ENCODE measurements at regions not wholly inside any gene's neighbourhood (a gene's known extent, or its start where the extent isn't known, plus 50 kb on each side); places are given as distances from the start of the nearest gene placed in this dataset.

DNA sequence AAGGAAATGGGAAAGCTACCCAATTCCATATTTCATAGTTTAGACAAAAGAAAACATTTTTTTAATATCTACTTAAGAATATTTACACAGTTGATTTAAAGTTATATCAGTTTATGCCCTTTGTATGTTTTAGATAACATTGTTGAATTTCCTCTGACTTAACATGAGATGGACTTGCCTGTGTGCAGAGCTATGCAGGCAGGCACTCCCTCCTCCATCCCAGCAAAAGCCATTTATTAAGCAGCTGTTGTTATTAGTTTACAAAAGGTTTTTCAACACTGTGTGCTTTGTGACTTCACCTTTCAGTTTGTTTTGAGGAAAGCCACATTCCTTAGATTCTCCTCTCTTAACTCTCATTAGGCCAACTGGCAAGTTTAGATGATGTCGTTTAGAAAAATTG is 337.5 kb upstream of the PDE3A start:
- TF ChIP-seq, protein P1, sequence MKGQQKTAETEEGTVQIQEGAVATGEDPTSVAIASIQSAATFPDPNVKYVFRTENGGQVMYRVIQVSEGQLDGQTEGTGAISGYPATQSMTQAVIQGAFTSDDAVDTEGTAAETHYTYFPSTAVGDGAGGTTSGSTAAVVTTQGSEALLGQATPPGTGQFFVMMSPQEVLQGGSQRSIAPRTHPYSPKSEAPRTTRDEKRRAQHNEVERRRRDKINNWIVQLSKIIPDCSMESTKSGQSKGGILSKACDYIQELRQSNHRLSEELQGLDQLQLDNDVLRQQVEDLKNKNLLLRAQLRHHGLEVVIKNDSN (IDR thresholded peaks at IDR 0.05), result no peak
- TF ChIP-seq, protein P2, sequence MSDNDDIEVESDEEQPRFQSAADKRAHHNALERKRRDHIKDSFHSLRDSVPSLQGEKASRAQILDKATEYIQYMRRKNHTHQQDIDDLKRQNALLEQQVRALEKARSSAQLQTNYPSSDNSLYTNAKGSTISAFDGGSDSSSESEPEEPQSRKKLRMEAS (IDR thresholded peaks at IDR 0.05), result no peak
- no peak for TF ChIP-seq NFIC (IDR thresholded peaks at IDR 0.05)
- TF ChIP-seq EGR1 (IDR thresholded peaks at IDR 0.05), result no peak
- no peak for TF ChIP-seq CEBPB (IDR thresholded peaks at IDR 0.05)
